CD8-positive, alpha-beta memory T cell (primary cell): ENCODE measurements at regions not wholly inside any gene's neighbourhood (a gene's known extent, or its start where the extent isn't known, plus 50 kb on each side); places are given as distances from the start of the nearest gene placed in this dataset.
A peak's percentile ranks its signal among the peaks of the same experiment; 100 is the strongest.
"Not testable (repeated sequence)": the region's sequence is repeated elsewhere in the genome, so short reads cannot be mapped to it uniquely, and the experiment has no call there.

Experiments
- CTCF ChIA-PET: fragments of 350-600 bp; sonication (Branson Sonifier 250); formaldehyde crosslinking; loops from one replicate; lab custom pipeline; 2021; ENCODE audit warnings: antibody characterized with exemption; lab: Charles Lee
- POLR2A ChIA-PET: fragments of 350-600 bp; sonication (Branson Sonifier 250); formaldehyde crosslinking; loops from one replicate; lab custom pipeline; 2021; ENCODE audit warnings: antibody characterized with exemption; lab: Charles Lee
- DNase-seq, 5 donors: peaks; one replicate each; pipeline versions ENCODE4 v3.0.0 to v3.0.0-alpha.2; 2020 to 2022; ENCODE audit warnings: mixed read lengths in 1 of 5
- H3K27ac ChIP-seq: one replicate; pipeline ENCODE4 v1.7.0; 2013; ENCODE audit warnings: low read depth, mild to moderate bottlenecking, low read length, moderate library complexity
- H3K27me3 ChIP-seq: 2 replicates; pipeline ENCODE4 v1.7.0; 2013; ENCODE audit warnings: low read length, mild to moderate bottlenecking; ENCODE audit not compliant: insufficient read depth, poor library complexity, severe bottlenecking
- H3K36me3 ChIP-seq: 2 replicates; pipeline ENCODE4 v1.7.0; 2013; ENCODE audit warnings: mild to moderate bottlenecking, low read length, moderate library complexity; ENCODE audit not compliant: insufficient read depth
- H3K4me1 ChIP-seq: 2 replicates; pipeline ENCODE4 v1.7.0; 2013; ENCODE audit warnings: mild to moderate bottlenecking, low read length, moderate library complexity; ENCODE audit not compliant: insufficient read depth
- H3K4me3 ChIP-seq: 2 replicates; pipeline ENCODE4 v1.7.0; 2013; ENCODE audit warnings: mild to moderate bottlenecking, low read length
- H3K9me3 ChIP-seq: 2 replicates; pipeline ENCODE4 v1.7.0; 2013; ENCODE audit warnings: mild to moderate bottlenecking, low read length
- H3K27ac Mint-ChIP-seq, 8 donors: one replicate each; pipeline ENCODE4 v1.8.0; 2020 to 2021; ENCODE audit warnings: mixed read lengths in 8 of 8, mild to moderate bottlenecking in 6 of 8, inconsistent platforms in 3 of 8, moderate library complexity in 3 of 8
- H3K27me3 Mint-ChIP-seq, 2 donors: one replicate each; pipeline ENCODE4 v1.8.0; 2020 to 2021; ENCODE audit warnings: mixed read lengths in 2 of 2, mild to moderate bottlenecking in 1 of 2, moderate library complexity in 1 of 2
- H3K36me3 Mint-ChIP-seq, 3 donors: one replicate each; pipeline ENCODE4 v1.8.0; 2020 to 2021; ENCODE audit warnings: mixed read lengths in 3 of 3, inconsistent platforms in 1 of 3, mild to moderate bottlenecking in 1 of 3
- H3K4me1 Mint-ChIP-seq, 3 donors: one replicate each; pipeline ENCODE4 v1.8.0; 2020 to 2021; ENCODE audit warnings: mixed read lengths in 3 of 3, inconsistent platforms in 1 of 3, mild to moderate bottlenecking in 1 of 3
- H3K4me3 Mint-ChIP-seq, 7 donors: one replicate each; pipeline ENCODE4 v1.8.0; 2020 to 2021; ENCODE audit warnings: mixed read lengths in 7 of 7, mild to moderate bottlenecking in 6 of 7, moderate library complexity in 4 of 7, inconsistent platforms in 2 of 7
- H3K9me3 Mint-ChIP-seq, 5 donors: one replicate each; pipeline ENCODE4 v1.8.0; 2020 to 2022; ENCODE audit warnings: mixed read lengths in 5 of 5, mild to moderate bottlenecking in 3 of 5, moderate library complexity in 2 of 5, inconsistent platforms in 1 of 5

GRCh38 chr19:5282901-5283300 is 57.7 kb downstream of the PTPRS start:
- H3K27me3 ChIP-seq: no peaks in the 10 kb centered on the region
- H3K4me3 Mint-ChIP-seq: no peak overlapping the region
- no peaks in the 10 kb centered on the region for H3K4me1 Mint-ChIP-seq
- no peaks in the 10 kb centered on the region for H3K4me1 ChIP-seq
- H3K9me3 Mint-ChIP-seq: peaks cover 0 to 8% (median 0%) of the 10 kb centered on the region in 5 donors
- H3K27ac ChIP-seq: no peak overlapping the region
- H3K27ac Mint-ChIP-seq: no peak overlapping the region
- no peak overlapping the region for H3K4me3 ChIP-seq
- no peak for DNase-seq
- H3K27me3 Mint-ChIP-seq: peaks cover 9 to 22% of the 10 kb centered on the region in 2 donors
- CTCF ChIA-PET: no interaction called here
- POLR2A ChIA-PET: no interaction called here
- H3K36me3 Mint-ChIP-seq: no peaks in the 10 kb centered on the region
- H3K36me3 ChIP-seq: no peaks in the 10 kb centered on the region
- no peaks in the 10 kb centered on the region for H3K9me3 ChIP-seq

GRCh38 chr19:5281588-5281987 is 59.0 kb downstream of the PTPRS start:
- no peak for DNase-seq
- H3K4me3 ChIP-seq: no peak overlapping the region
- H3K4me1 ChIP-seq: no peaks in the 10 kb centered on the region
- no peaks in the 10 kb centered on the region for H3K27me3 ChIP-seq
- Mint-ChIP-seq H3K4me1 (no peaks in the 10 kb centered on the region), H3K4me3 (no peak overlapping the region), H3K27ac (no peak overlapping the region), H3K27me3 (peaks cover 9 to 15% of the 10 kb centered on the region in 2 donors), H3K36me3 (no peaks in the 10 kb centered on the region), H3K9me3 (peaks cover 0 to 7% (median 0%) of the 10 kb centered on the region in 5 donors)
- CTCF ChIA-PET: no interaction called here
- H3K27ac ChIP-seq: no peak overlapping the region
- no peaks in the 10 kb centered on the region for H3K9me3 ChIP-seq
- POLR2A ChIA-PET: no interaction called here
- H3K36me3 ChIP-seq: no peaks in the 10 kb centered on the region

DNA sequence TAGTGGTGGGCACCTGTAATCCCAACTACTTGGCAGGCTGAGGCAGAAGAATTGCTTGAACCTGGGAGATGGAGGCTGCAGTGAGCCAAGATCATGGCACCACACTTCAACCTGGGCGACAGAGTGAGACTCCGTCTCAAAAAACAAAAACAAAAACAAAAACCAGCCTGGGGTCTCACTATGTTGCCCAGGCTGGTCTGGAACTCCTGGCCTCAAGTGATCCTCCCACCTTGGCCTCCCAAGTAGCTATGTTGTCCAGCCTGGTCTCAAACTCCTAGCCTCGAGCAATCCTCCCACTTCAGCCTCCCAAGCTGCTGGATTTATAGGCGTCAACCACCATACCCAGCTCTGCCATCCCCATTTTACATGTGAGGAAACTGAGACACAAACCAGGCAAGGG is 64.9 kb downstream of the PTPRS start:
- H3K27ac ChIP-seq, H3K9me3 ChIP-seq, POLR2A ChIA-PET, H3K9me3 Mint-ChIP-seq, H3K36me3 Mint-ChIP-seq, H3K4me3 Mint-ChIP-seq, H3K4me3 ChIP-seq, H3K27me3 Mint-ChIP-seq, CTCF ChIA-PET, H3K4me1 ChIP-seq, H3K36me3 ChIP-seq, H3K4me1 Mint-ChIP-seq, DNase-seq, H3K27me3 ChIP-seq, H3K27ac Mint-ChIP-seq: not testable (repeated sequence)

GRCh38 chr19:5273782-5274181 is 66.8 kb downstream of the PTPRS start:
- POLR2A ChIA-PET: no interaction called here

DNA sequence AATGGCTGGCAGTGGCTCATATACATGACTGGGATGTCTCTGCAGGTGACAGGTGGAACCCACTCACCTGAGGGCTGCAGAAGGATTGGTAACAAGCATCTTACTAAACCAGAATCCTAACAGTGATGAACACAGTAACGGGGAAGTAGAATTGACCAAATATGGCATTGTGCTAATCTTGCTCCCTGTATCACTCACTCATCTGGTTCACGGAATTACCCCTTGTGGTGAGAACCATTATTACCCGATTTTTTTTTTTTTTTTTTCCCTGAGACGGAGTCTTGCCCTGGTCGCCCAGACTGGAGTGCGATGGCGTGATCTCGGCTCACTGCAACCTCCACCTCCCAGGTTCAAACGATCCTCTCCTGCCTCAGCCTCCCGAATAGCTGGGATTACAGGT is 69.5 kb downstream of the PTPRS start:
- DNase-seq: no peak
- no peaks in the 10 kb centered on the region for H3K4me1 Mint-ChIP-seq
- Histone ChIP-seq H3K27ac (no peak overlapping the region), H3K9me3 (no peaks in the 10 kb centered on the region), H3K4me1 (no peaks in the 10 kb centered on the region), H3K36me3 (no peaks in the 10 kb centered on the region), H3K27me3 (no peaks in the 10 kb centered on the region), H3K4me3 (no peak overlapping the region)
- H3K36me3 Mint-ChIP-seq: no peaks in the 10 kb centered on the region
- no peak overlapping the region for H3K27ac Mint-ChIP-seq
- no peak overlapping the region for H3K4me3 Mint-ChIP-seq
- ChIA-PET CTCF (no interaction called here), POLR2A (no interaction called here)
- H3K9me3 Mint-ChIP-seq: no peaks in the 10 kb centered on the region
- H3K27me3 Mint-ChIP-seq: peaks cover 4 to 9% of the 10 kb centered on the region in 2 donors

More at GRCh38 chr19:5273782-5274181, 66.8 kb downstream of the PTPRS start:
- Histone ChIP-seq H3K4me1 (no peaks in the 10 kb centered on the region), H3K9me3 (no peaks in the 10 kb centered on the region), H3K27ac (no peak overlapping the region), H3K36me3 (no peaks in the 10 kb centered on the region), H3K4me3 (no peak overlapping the region), H3K27me3 (no peaks in the 10 kb centered on the region)
- no peak overlapping the region for H3K27ac Mint-ChIP-seq
- DNase-seq: no peak
- CTCF ChIA-PET: no interaction called here
- no peak overlapping the region for H3K4me3 Mint-ChIP-seq
- H3K36me3 Mint-ChIP-seq: no peaks in the 10 kb centered on the region
- peaks cover 2 to 5% of the 10 kb centered on the region in 2 donors for H3K27me3 Mint-ChIP-seq
- H3K9me3 Mint-ChIP-seq: no peaks in the 10 kb centered on the region
- H3K4me1 Mint-ChIP-seq: no peaks in the 10 kb centered on the region

- Mint-ChIP-seq H3K4me3 (no peak overlapping the region), H3K4me1 (no peaks in the 10 kb centered on the region), H3K36me3 (no peaks in the 10 kb centered on the region), H3K9me3 (no peaks in the 10 kb centered on the region), H3K27ac (no peak overlapping the region), H3K27me3 (peaks cover 2 to 9% of the 10 kb centered on the region in 2 donors)
- Histone ChIP-seq H3K4me3 (no peak overlapping the region), H3K9me3 (no peaks in the 10 kb centered on the region), H3K4me1 (no peaks in the 10 kb centered on the region), H3K36me3 (no peaks in the 10 kb centered on the region), H3K27me3 (no peaks in the 10 kb centered on the region), H3K27ac (no peak overlapping the region)
- ChIA-PET POLR2A (no interaction called here), CTCF (no interaction called here)
- DNase-seq: no peak
Measured at GRCh38 chr19:5269926-5270325, 70.7 kb downstream of the PTPRS start.

DNA sequence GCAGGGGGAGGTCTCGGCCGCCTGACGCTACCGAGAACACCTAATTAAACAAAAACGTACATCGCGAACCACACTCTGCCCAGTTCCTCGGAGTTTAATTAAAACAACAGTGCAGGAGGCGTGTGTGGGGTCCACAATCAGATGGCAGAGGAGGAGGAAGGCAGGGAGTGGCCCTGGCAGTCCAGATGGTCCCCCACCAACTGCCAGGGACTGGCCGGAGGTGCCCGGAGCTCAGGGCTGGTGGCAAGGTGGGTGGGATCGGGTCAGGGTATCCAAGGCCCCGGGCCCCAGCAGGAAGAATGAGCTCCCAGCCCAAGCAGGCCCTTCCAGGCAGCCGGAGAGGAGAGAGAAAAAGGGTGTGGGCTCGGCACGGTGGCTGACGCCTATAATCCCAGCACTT is 71.3 kb downstream of the PTPRS start:
- no peaks in the 10 kb centered on the region for H3K9me3 ChIP-seq
- no peaks in the 10 kb centered on the region for H3K9me3 Mint-ChIP-seq
- H3K27me3 ChIP-seq: no peaks in the 10 kb centered on the region
- no peaks in the 10 kb centered on the region for H3K4me1 ChIP-seq
- ChIA-PET CTCF (no interaction called here), POLR2A (no interaction called here)
- H3K27ac Mint-ChIP-seq: peak overlapping the region in 1 of 8 donors; percentile 86
- no peaks in the 10 kb centered on the region for H3K4me1 Mint-ChIP-seq
- no peak overlapping the region for H3K4me3 ChIP-seq
- no peak overlapping the region for H3K4me3 Mint-ChIP-seq
- peaks cover 5 to 9% of the 10 kb centered on the region in 2 donors for H3K27me3 Mint-ChIP-seq
- DNase-seq: no peak
- no peaks in the 10 kb centered on the region for H3K36me3 Mint-ChIP-seq
- no peaks in the 10 kb centered on the region for H3K36me3 ChIP-seq
- H3K27ac ChIP-seq: no peak overlapping the region

DNA sequence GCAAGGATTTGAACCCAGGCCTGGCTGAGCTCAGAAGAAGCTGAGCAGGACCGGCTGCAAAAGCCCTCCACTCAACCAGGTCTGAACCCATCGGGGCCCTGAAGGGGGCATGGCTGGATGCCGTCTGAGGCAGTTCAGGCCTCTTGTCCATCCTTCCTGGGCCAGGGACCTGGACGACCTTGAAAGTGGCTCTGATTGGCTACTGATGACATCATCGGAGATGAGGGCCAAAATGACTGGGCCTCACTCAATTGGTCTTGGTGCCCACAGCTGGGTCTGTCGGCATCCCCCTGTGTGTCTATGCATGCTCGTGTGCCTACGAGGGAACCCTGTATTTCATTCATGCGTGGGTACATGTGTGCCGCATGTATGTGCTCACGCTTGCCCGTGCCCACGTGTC is 71.8 kb downstream of the PTPRS start:
- no peaks in the 10 kb centered on the region for H3K27me3 ChIP-seq
- CTCF ChIA-PET: no interaction called here

GRCh38 chr19:5265260-5265659 is 75.4 kb downstream of the PTPRS start:
- peaks cover 4 to 5% of the 10 kb centered on the region in 2 donors for H3K27me3 Mint-ChIP-seq
- CTCF ChIA-PET: no interaction called here
- H3K4me1 ChIP-seq: no peaks in the 10 kb centered on the region

More for the DNA sequence above, 71.8 kb downstream of the PTPRS start:
- no peaks in the 10 kb centered on the region for H3K36me3 Mint-ChIP-seq
- H3K27me3 Mint-ChIP-seq: peaks cover 5 to 8% of the 10 kb centered on the region in 2 donors
- no peaks in the 10 kb centered on the region for H3K4me1 Mint-ChIP-seq
- Histone ChIP-seq H3K27ac (no peak overlapping the region), H3K4me1 (no peaks in the 10 kb centered on the region), H3K36me3 (no peaks in the 10 kb centered on the region), H3K4me3 (no peak overlapping the region), H3K9me3 (no peaks in the 10 kb centered on the region)
- no peak overlapping the region for H3K27ac Mint-ChIP-seq
- POLR2A ChIA-PET: no interaction called here
- DNase-seq: no peak
- H3K9me3 Mint-ChIP-seq: no peaks in the 10 kb centered on the region
- no peak overlapping the region for H3K4me3 Mint-ChIP-seq

More at GRCh38 chr19:5265260-5265659, 75.4 kb downstream of the PTPRS start:
- Histone ChIP-seq H3K27ac (no peak overlapping the region), H3K27me3 (no peaks in the 10 kb centered on the region), H3K9me3 (no peaks in the 10 kb centered on the region), H3K36me3 (no peaks in the 10 kb centered on the region), H3K4me3 (no peak overlapping the region)
- no peaks in the 10 kb centered on the region for H3K4me1 Mint-ChIP-seq
- H3K36me3 Mint-ChIP-seq: no peaks in the 10 kb centered on the region
- no peak for DNase-seq
- H3K9me3 Mint-ChIP-seq: no peaks in the 10 kb centered on the region
- POLR2A ChIA-PET: no interaction called here
- no peak overlapping the region for H3K27ac Mint-ChIP-seq
- no peak overlapping the region for H3K4me3 Mint-ChIP-seq
